ENCODE measurements at regions not wholly inside any gene's neighbourhood (a gene's known extent, or its start where the extent isn't known, plus 50 kb on each side); places are given as distances from the start of the nearest gene placed in this dataset.

DNA sequence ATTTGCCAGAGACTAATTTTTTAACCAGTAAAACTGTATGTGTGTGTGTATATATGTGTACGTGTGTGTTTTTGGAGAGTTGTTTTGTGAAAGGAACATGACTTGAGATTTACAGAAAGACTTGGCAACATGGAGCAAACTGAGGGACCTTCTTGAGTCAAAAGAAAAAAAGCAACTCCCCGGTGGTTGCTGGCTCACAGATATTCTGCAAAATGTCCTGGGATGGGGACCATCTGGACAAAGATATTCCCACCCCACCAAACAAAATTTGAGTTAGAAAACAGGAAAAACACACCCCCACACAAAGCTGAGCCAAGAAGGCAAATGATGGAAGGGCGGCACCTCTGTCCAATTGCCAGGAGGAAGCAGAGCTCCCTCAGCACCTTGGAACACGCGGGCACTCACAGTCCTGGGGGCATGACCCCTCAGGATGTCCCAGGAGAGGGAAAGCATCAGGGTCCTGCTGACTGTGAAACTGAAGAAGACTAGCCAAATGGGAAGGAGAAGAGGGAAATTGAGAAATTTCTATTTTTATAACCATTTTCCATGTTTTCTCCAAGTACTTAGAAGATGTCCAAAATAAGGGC, 290.2 kb upstream of the ACVR2A start:
- no peak for TF ChIP-seq CTCF (IDR thresholded peaks at IDR 0.05; ENCODE audit: poor library complexity, severe bottlenecking)
- Histone ChIP-seq H3K4me3 (ENCODE audit: severe bottlenecking) (no peak overlapping the region), H3K27me3 (ENCODE audit: insufficient read depth, poor library complexity, severe bottlenecking) (no peaks in the 10 kb centered on the region), H3K36me3 (ENCODE audit: low read depth) (no peaks in the 10 kb centered on the region), H3K4me1 (ENCODE audit: insufficient read depth, poor library complexity, severe bottlenecking) (no peaks in the 10 kb centered on the region), H3K27ac (ENCODE audit: poor library complexity, severe bottlenecking) (no peak overlapping the region), H3K9me3 (ENCODE audit: severe bottlenecking) (no peaks in the 10 kb centered on the region)
- ATAC-seq (ENCODE audit: low read depth) (no peak), DNase-seq (ENCODE audit: low spot score) (no peak)

GRCh38 chr2:147553775-147554271, 291.0 kb upstream of the ACVR2A start:
- no peaks in the 10 kb centered on the region for H3K9me3 ChIP-seq (ENCODE audit: severe bottlenecking)
- H3K4me3 ChIP-seq (ENCODE audit: severe bottlenecking), result no peak overlapping the region
- H3K27me3 ChIP-seq (ENCODE audit: insufficient read depth, poor library complexity, severe bottlenecking), result no peaks in the 10 kb centered on the region
- no peak overlapping the region for H3K27ac ChIP-seq (ENCODE audit: poor library complexity, severe bottlenecking)
- ATAC-seq (ENCODE audit: low read depth) (no peak), DNase-seq (ENCODE audit: low spot score) (no peak)
- TF ChIP-seq CTCF (IDR thresholded peaks at IDR 0.05; ENCODE audit: poor library complexity, severe bottlenecking), result no peak
- H3K4me1 ChIP-seq (ENCODE audit: insufficient read depth, poor library complexity, severe bottlenecking), result no peaks in the 10 kb centered on the region
- H3K36me3 ChIP-seq (ENCODE audit: low read depth), result no peaks in the 10 kb centered on the region

DNA sequence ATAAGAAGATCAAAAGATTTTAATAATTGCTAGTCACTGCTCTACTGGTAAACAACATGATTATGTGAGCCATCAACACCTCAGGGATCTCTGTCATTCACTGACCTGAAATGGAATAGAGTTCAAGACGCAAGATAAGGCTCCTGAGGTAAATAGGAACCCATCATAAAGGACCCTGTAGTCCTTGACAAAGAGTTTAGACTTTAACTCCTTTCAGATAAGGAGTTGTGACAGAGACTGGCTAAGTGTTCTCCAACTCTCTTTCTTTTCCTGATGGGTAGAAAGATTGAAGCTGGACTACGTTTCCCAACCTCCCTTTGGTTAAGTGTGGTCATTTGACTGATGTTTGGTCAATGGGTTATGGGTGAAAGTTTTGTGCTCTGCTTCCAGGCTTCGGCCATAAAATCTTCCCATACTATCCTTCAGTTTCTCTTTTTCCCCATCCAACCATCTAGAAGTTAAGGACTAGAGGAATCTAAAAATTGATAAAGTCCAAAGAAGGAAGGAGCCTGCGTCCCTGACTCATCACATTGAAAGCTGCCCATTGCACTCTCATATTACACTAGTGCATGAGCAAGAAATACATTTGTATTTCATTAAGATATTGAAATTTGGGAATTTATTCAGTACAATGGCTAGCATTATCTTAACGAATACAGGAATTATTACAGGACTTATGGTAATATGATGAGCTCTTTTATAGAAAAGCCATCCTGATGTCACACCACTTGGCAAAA, 293.7 kb upstream of the ACVR2A start:
- no peak overlapping the region for H3K4me3 ChIP-seq (ENCODE audit: severe bottlenecking)
- TF ChIP-seq CTCF (IDR thresholded peaks at IDR 0.05; ENCODE audit: poor library complexity, severe bottlenecking), result no peak
- ATAC-seq (ENCODE audit: low read depth) (no peak), DNase-seq (ENCODE audit: low spot score) (no peak)
- H3K9me3 ChIP-seq (ENCODE audit: severe bottlenecking), result no peaks in the 10 kb centered on the region
- H3K36me3 ChIP-seq (ENCODE audit: low read depth), result no peaks in the 10 kb centered on the region
- H3K27ac ChIP-seq (ENCODE audit: poor library complexity, severe bottlenecking), result no peak overlapping the region
- no peaks in the 10 kb centered on the region for H3K4me1 ChIP-seq (ENCODE audit: insufficient read depth, poor library complexity, severe bottlenecking)
- H3K27me3 ChIP-seq (ENCODE audit: insufficient read depth, poor library complexity, severe bottlenecking), result no peaks in the 10 kb centered on the region

GRCh38 chr2:147549054-147549453, 295.8 kb upstream of the ACVR2A start:
- H3K4me3 ChIP-seq (ENCODE audit: severe bottlenecking), result no peak overlapping the region
- no peaks in the 10 kb centered on the region for H3K27me3 ChIP-seq (ENCODE audit: insufficient read depth, poor library complexity, severe bottlenecking)
- no peaks in the 10 kb centered on the region for H3K9me3 ChIP-seq (ENCODE audit: severe bottlenecking)
- TF ChIP-seq CTCF (IDR thresholded peaks at IDR 0.05; ENCODE audit: poor library complexity, severe bottlenecking), result no peak
- H3K36me3 ChIP-seq (ENCODE audit: low read depth), result no peaks in the 10 kb centered on the region
- ATAC-seq (ENCODE audit: low read depth) (no peak), DNase-seq (ENCODE audit: low spot score) (no peak)
- no peaks in the 10 kb centered on the region for H3K4me1 ChIP-seq (ENCODE audit: insufficient read depth, poor library complexity, severe bottlenecking)
- H3K27ac ChIP-seq (ENCODE audit: poor library complexity, severe bottlenecking), result no peak overlapping the region

DNA sequence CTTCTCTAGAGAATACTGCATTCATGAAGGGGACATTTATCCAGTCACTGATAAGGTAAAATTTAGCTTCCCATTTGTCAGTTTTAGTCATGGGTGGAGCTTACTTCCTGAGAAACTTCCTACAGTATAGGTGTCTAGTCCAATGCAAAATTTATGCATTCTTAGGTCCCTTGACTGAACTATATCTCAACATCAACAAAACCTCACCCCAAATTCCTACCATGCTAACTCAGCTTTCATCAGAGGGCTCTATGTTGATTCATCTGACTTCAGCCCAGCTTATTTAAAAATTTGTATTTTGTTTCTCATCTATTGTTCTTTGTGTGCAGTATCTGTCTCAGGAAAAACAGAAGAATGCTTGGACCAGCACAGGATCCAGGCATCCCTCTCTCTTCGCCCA, 296.4 kb upstream of the ACVR2A start:
- DNase-seq (ENCODE audit: low spot score) (no peak), ATAC-seq (ENCODE audit: low read depth) (no peak)
- H3K9me3 ChIP-seq (ENCODE audit: severe bottlenecking), result no peaks in the 10 kb centered on the region
- H3K27ac ChIP-seq (ENCODE audit: poor library complexity, severe bottlenecking), result no peak overlapping the region
- no peaks in the 10 kb centered on the region for H3K36me3 ChIP-seq (ENCODE audit: low read depth)
- H3K4me3 ChIP-seq (ENCODE audit: severe bottlenecking), result no peak overlapping the region
- no peak for TF ChIP-seq CTCF (IDR thresholded peaks at IDR 0.05; ENCODE audit: poor library complexity, severe bottlenecking)
- H3K27me3 ChIP-seq (ENCODE audit: insufficient read depth, poor library complexity, severe bottlenecking), result no peaks in the 10 kb centered on the region
- no peaks in the 10 kb centered on the region for H3K4me1 ChIP-seq (ENCODE audit: insufficient read depth, poor library complexity, severe bottlenecking)

Measured in RWPE2 (cell line).